DMS53 treated with DMSO at 0.1 percent for 48 hours (cell line): ENCODE measurements at regions not wholly inside any gene's neighbourhood (a gene's known extent, or its start where the extent isn't known, plus 50 kb on each side); places are given as distances from the start of the nearest gene placed in this dataset.
"Not testable (repeated sequence)": the region's sequence is repeated elsewhere in the genome, so short reads cannot be mapped to it uniquely, and the experiment has no call there.

ENCODE experiments used
- DNase-seq: peaks from one replicate; lab custom pipeline; 2025; ENCODE audit not compliant: unreplicated experiment; lab: John Stamatoyannopoulos, UW

DNA sequence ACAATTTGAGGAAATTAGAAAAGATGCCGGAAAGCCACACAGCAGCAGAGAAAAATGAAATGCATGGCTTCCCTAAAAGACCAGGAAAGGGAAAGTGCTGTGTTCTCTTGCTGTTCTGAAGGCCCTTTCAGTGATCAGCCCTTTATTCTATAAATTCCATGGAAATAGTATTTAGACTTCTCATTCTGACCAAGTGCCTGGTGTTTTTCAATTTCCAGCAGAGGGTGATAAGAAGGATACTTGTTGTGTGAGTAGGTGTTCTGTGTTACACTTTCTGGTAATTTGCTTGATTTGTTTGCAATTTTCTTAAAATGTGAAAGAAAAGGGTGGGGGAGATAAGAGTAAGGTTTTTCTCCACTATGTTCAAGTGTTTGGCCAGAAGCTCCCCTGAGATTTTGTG lies 504.5 kb downstream of the IRS1 start:
- DNase-seq, result no peak

DNA sequence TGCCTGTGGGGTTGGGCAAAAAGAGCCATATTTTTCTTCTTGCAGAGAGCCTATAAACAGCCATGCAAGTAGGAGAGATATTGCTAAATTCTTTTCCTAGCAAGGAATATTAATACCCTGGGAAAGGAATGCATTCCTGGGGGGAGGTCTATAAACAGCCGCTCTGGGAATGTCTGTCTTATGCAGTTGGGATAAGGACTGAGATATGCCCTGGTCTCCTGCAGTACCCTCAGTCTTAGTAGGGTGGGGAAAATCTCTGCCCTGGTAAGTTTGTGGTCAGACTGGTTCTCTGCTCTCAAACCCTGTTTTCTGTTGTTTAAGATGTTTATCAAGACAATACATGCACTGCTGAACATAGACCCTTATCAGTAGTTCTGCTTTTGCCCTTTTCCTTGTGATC lies 508.3 kb downstream of the IRS1 start:
- not testable (repeated sequence) for DNase-seq

DNA sequence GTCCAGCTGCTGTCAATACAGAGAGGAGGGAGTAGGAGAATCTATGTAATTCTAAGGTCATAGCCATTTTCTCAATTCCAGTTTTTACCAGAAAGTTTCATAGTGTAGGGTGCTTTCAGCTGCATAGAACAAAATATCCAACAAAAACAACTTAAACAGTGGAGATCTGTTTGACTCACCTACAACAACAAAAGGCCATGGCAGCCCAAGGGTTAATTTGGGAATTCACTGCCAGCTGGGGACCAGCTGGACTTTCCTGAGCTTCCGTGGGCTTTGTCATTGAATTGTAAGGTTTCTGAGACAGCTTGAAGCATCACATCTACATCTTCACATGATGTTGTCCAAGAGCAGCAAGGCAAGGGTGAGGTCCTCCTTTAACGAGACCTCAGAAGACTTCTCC lies 512.7 kb downstream of the IRS1 start:
- DNase-seq, result no peak

DNA sequence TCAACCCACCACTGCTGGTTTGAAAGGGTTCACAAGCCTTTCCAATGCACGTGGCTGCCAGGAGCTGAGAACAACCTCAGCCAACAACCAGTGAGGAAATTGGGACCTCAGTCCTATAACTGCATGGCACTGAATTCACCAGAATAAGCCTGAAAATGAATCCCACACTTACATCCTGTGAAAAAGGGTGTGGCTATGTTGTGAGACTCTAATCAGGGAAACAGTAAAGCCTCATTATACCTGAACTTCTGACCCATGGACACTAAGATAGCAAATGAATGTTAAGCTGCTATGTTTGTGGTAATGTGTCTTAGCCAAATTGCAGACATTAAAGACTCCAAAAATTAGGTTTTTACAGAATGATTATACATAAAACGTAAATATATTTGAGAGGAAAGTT lies 515.8 kb downstream of the IRS1 start:
- DNase-seq, result no peak

DNA sequence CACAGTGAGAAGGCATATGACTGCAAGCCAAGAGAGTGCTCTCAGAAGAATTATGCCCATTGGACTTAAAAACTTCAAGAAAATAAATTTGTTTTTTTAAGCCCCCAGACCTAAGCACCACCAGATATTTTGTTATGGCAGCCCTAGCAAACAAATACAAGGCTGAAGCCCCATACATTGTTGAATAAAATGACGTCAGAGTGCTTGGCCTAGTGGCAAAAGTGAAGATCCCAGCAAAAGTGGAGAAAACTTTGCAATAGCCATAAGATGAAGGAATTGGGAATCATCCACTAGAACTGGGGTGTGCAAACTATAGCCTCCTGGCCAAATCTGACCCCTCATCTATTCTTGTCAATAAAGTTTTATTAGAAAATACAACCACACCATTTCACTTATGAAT lies 517.5 kb downstream of the IRS1 start:
- DNase-seq, result no peak

- DNase-seq, result not testable (repeated sequence)
Observed at GRCh38 chr2:226280136-226280535, 519.5 kb downstream of the IRS1 start.

GRCh38 chr2:226275215-226275614 lies 524.4 kb downstream of the IRS1 start:
- DNase-seq, result no peak

- DNase-seq, result no peak
Observed at GRCh38 chr2:226274143-226274542, 525.5 kb downstream of the IRS1 start.

- DNase-seq, result no peak
Observed at GRCh38 chr2:226273440-226273839, 526.2 kb downstream of the IRS1 start.

- DNase-seq, result no peak
Observed at GRCh38 chr2:226272435-226272834, 527.2 kb downstream of the IRS1 start.

GRCh38 chr2:226270285-226271058 lies 529.1 kb downstream of the IRS1 start:
- no peak for DNase-seq

- DNase-seq, result no peak
Observed at GRCh38 chr2:226267516-226268289, 531.9 kb downstream of the IRS1 start.

GRCh38 chr2:226256709-226257376 lies 542.8 kb downstream of the IRS1 start:
- DNase-seq, result no peak

DNA sequence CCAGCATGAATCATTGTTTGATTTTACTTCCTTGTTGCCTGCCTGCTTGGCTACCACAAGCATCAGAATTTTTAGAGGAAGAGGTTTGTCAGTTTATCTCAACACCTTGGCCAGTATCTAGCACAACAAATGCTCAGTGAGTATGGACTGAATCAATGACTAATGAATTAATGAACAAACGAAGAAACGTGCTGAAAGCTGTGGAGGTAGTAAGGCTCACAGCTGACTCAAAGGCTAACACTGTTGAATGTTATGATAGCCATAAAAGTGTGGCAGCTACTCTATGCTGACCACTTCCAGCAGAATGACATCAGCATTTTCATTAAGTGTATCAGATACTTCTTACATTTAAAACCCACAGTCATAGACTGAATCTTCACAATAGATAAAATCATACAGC lies 543.4 kb downstream of the IRS1 start:
- DNase-seq, result no peak

GRCh38 chr2:226251661-226252060 lies 548.0 kb downstream of the IRS1 start:
- no peak for DNase-seq

DNA sequence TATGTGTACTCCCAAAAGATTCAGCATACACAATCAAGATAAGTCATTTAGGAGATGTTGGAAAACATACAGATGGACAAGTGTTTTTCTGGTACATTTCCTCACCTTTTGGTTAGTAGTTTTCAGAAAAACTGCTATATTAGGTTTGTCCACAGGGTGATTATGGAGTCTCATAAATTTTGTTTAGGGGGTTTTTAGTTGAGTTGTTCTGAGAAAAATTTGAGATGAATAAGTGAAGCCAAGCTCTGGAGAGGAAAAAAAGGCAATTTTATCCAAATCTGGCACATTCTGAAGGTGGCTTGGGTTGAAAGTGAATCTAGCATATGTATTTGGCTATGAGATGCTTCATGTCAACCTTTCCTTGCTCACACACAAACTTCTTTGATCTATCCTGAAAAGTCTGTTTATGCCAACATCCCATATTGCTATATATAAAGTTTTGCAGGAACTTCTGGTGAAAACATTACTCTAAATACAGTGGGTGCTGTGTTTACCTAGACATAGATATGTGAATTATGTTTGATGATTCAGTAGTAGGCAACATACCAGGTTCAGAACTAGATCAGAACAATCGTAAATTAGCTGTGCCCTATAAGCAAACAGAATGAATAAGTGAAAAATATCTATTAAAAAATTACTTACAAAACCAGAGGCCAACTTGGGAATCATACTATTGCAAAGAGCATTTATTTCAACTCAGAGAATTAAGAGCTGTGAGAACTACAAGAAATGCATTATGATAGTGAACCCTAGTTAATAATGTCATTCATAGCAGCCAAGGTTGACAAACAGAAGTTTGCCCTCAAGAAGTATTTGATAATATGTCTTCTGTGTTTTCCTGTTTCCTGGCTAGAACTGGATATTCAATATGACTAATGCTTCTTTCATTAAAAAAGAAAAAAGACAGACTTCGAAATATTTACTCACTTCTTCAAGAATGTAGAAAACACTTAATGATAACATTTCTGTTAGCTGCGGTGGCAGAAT lies 552.0 kb downstream of the IRS1 start:
- DNase-seq, result no peak

GRCh38 chr2:226234187-226234586 lies 565.4 kb downstream of the IRS1 start:
- no peak for DNase-seq

GRCh38 chr2:226233388-226233787 lies 566.2 kb downstream of the IRS1 start:
- no peak for DNase-seq

DNA sequence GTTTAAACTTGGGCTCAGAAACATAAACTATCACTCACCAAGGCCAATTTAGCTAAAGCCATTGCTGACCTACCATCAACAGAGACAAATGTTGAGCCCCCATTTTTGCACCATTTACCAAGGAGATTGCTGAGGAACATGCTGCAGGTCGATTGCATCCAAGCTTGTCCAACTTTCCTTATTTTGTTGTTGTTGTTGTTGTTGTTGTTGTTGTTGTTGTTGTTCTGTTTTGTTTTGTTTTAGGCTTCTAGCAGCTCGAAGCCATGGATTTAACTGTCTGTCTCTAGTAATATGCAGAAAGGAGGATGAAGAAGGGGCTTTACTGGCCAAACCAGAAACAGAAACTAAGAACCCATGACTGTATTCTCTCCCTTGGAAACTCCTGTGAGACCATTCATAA lies 571.5 kb downstream of the IRS1 start:
- DNase-seq, result no peak

GRCh38 chr2:226227341-226227740 lies 572.3 kb downstream of the IRS1 start:
- DNase-seq, result no peak

- no peak for DNase-seq
Observed at GRCh38 chr2:226223704-226224103, 575.9 kb downstream of the IRS1 start.
